GM21515 (cell line): ENCODE measurements at regions not wholly inside any gene's neighbourhood (a gene's known extent, or its start where the extent isn't known, plus 50 kb on each side); places are given as distances from the start of the nearest gene placed in this dataset.
A peak's percentile ranks its signal among the peaks of the same experiment; 100 is the strongest.
"Not testable (repeated sequence)": the region's sequence is repeated elsewhere in the genome, so short reads cannot be mapped to it uniquely, and the experiment has no call there.

Experiments used
- ATAC-seq: cut with Tn5 transposase; IDR thresholded peaks from one replicate; pipeline ENCODE4 v1.9.1; 2021; ENCODE audit not compliant: unreplicated experiment

DNA sequence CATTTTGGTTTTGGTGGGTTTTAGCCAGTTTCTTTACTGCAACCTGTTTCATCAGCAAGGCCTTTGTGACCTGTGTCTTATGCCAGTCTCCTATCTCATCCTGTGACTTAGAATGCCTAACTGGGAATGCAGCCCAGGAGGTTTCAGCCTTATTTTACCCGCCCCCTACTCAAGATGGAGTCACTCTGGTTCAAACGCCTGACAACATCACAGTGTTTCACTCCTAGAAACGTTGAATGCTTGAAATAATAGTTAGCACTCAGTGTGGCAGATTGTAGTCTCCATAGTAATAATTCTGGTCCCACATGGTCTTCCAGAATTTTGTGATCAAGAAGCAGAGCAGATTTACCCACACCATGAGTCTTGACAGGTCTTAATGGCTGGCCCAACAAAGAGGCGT, 159.0 kb upstream of the TRIB2 start:
- no peak for ATAC-seq

DNA sequence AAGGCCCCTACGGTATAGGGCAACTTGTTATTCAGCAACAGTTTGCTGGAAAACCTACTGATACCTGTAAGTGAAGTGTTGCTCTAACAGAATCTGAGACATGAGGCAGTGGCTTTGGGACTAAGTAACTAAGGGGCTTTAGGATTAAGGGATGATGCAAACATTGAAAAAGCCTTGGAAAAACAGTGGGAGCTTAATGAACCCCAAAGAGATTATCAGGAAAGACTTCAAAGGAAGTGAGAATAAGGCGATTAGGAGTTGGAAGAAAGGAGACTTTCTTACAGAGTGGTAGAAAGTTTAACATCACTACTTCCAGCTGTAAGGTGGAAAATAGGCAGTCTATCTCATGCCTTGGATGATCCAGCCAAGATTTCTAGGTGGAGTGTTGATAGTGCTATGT, 158.2 kb upstream of the TRIB2 start:
- no peak for ATAC-seq

GRCh38 chr2:12560618-12561017, 156.1 kb upstream of the TRIB2 start:
- ATAC-seq, result no peak

DNA sequence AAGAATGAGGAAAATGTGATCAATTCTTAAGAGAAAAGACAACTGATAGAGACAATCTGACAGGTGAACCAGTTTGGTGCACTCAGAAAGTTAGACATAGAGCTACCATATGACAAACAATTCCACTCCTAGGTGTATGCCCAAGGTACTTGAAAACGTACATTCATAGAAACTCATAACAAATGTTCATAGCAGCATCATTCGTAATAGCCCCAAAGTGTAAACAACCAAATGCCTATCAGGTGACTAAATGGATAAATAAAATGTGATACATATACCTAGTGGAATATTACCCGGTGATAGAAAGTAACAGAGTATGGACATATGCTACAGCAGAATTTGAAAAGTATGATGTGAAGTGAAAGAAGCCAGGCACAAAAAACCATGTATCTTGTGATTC, 149.3 kb upstream of the TRIB2 start:
- ATAC-seq, result no peak

DNA sequence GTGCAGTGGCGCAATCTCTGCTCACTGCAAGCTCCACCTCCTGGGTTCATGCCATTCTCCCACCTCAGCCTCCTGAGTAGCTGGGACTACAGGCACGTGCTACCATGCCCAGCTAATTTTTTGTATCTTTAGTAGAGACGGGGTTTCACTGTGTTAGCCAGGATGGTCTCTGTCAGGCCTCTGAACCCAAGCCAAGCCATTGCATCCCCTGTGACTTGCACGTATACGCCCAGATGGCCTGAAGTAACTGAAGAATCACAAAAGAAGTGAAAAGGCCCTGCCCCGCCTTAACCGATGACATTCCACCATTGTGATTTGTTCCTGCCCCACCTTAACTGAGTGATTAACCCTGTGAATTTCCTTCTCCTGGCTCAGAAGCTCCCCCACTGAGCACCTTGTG, 147.2 kb upstream of the TRIB2 start:
- not testable (repeated sequence) for ATAC-seq

- not testable (repeated sequence) for ATAC-seq
Observed at GRCh38 chr2:12569929-12570328, 146.8 kb upstream of the TRIB2 start.

DNA sequence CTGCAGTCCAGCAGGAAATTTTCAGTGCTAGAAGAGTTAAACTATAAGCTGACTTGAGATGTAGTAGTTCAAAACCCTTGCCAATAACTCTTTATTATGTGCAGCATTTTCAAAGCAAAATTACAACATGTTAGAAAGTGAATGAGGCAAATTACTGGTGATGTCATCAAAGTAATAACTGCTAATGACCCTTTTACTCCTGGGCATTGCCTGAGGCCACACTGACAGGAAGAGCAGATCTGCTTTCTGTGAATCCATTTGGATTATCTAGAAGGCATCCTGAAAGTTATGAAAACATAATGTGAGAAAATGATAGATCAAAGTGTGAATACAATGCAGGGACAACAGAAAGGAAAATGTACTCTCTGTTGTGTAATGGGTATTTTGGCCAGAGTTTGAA, 139.6 kb upstream of the TRIB2 start:
- ATAC-seq, result no peak

GRCh38 chr2:12577567-12578253, 139.0 kb upstream of the TRIB2 start:
- no peak for ATAC-seq

- ATAC-seq, result no peak
Observed at GRCh38 chr2:12579018-12579417, 137.7 kb upstream of the TRIB2 start.

DNA sequence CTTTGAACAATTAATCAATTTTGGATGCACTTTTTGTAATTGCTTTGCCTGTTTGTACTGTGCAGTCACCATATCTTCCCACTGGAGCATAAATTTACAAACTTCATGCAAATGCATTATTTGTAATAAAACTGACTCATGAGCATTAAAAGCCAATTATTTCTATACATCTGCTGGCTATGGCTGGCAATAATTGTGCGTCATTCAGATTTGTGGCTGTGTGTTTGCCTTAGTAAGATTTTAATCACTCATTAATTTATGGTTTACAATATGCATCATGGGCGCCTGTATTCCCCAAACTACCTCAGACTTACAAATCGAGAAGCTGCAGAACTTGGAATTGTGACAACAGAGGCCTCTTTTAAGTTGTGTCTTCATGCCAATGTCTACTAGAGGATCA, 132.4 kb upstream of the TRIB2 start:
- ATAC-seq, result no peak

- ATAC-seq, result no peak
Observed at GRCh38 chr2:12585784-12586183, 131.0 kb upstream of the TRIB2 start.

- no peak for ATAC-seq
Observed at GRCh38 chr2:12587228-12587627, 129.5 kb upstream of the TRIB2 start.

DNA sequence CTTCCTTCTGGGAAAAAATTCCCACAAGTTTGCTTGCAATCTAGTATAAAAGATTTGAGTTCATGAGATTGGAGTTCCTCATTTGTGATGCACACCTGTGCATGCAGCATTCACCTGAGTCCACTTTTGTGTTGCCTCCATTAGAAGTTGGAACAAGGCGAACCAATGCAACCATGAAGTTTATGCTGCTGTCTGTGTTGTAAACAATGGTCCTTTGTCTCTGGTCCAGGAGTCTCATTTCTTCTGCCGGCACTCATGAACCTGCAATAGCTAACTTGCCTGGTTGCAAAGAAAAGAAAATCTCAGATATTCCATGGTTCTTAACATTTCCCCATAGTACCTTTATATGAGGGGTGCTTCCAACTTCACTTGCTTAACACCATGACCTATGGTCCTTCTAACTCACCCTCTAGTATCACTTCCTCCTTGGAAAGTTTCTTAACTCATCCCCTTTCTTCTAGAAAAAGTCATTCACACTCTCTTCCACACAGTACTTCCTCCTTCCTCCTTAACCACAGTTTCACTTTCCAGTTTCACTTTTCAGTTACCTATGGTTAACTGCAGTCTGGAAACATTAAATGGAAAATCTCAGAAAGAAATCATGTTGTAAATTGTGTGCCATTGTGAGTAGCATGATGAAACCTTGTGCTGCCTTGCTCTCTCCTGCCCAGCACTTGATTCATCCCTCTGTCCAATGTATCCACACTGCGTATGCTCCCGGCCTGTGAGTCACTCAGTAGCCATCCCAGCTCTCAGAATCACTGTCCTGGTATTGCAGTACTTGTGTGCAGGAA, 128.8 kb upstream of the TRIB2 start:
- peak; percentile 95 for ATAC-seq

- no peak for ATAC-seq
Observed at GRCh38 chr2:12588986-12589385, 127.8 kb upstream of the TRIB2 start.

GRCh38 chr2:12589802-12590320, 126.9 kb upstream of the TRIB2 start:
- ATAC-seq, result no peak

- ATAC-seq, result no peak
Observed at GRCh38 chr2:12592296-12592695, 124.4 kb upstream of the TRIB2 start.

- ATAC-seq, result no peak
Observed at GRCh38 chr2:12594590-12594989, 122.1 kb upstream of the TRIB2 start.

- no peak for ATAC-seq
Observed at GRCh38 chr2:12596771-12597170, 120.0 kb upstream of the TRIB2 start.

DNA sequence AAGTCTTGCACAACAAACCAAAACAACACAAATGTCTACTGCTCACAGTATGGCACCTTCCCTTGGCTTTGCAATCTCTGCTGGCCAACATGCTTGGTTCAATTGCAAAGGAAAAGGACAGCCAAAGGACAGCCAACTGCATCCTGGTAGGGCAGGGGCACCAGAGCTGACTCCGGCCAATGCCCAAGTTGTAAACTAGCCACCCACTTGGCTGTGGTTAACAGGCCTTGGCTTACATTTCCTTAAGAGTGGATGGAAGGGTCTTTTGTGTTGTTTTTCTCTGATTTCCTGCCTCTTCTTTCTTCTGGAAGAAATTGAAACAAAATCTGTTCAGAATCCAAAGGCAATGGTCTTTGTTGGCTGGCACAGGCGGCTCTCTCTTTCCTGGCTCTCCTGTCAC, 119.1 kb upstream of the TRIB2 start:
- no peak for ATAC-seq

DNA sequence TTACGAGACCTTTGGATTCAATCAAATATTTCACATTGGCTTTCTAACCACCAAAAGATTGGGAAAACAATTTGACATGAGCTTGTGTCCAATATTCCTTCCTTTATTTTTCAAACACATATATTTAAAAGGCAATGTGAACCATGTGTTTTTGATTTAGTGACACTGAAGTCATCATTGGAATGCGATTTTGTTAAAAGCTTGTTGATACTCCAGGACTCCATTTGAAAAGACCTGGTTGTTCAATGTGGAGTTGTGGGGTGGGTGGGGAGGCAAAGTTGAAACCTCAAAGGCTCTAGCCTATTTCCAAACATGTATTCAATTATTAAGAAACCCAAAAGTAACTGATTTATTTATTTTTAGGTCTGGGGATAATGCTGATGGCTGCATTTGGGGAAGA, 114.1 kb upstream of the TRIB2 start:
- ATAC-seq, result no peak

DNA sequence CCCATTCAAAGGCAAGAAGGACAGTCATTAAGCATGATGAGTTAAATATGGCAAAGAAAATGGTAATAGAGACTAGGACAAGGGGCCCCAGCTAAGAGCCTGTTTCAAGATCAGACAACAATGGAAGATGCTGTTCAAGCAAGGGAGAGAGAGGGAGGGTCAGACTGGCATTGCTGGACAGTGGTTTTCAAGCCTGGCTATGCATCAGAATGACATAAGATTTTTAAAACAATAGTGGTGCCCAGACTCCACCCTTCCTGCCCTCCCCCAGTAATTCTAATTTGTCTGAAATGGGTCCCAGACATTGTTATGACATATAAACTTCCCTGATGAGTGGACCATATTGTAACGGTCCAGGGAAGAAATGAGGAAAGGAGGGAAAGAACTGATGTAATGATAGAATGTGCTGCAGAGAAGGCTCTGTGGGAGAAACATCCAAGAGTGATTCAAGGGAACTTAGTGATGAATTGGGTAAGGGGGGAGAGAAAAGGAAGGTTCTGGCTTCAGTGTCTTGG, 112.9 kb upstream of the TRIB2 start:
- no peak for ATAC-seq

- ATAC-seq, result no peak
Observed at GRCh38 chr2:12604341-12604740, 112.4 kb upstream of the TRIB2 start.
